AG09309 (cell line): ENCODE measurements at regions not wholly inside any gene's neighbourhood (a gene's known extent, or its start where the extent isn't known, plus 50 kb on each side); places are given as distances from the start of the nearest gene placed in this dataset.

Experiments
- DNase-seq: peaks from one replicate; pipeline ENCODE4 v3.0.0-alpha.2; 2010; ENCODE audit warnings: low read depth
- H3K4me3 ChIP-seq: 2 replicates; pipeline ENCODE4 v1.5.1; 2011; ENCODE audit warnings: mild to moderate bottlenecking, low read depth, low read length, moderate library complexity; ENCODE audit not compliant: control insufficient read depth
- CTCF ChIP-seq: IDR thresholded peaks from 2 replicates; pipeline ENCODE4 v1.5.1; 2011; ENCODE audit warnings: mild to moderate bottlenecking, low read depth, low read length, inconsistent platforms; ENCODE audit not compliant: insufficient read depth, control insufficient read depth; ENCODE audit errors: missing control alignments

DNA sequence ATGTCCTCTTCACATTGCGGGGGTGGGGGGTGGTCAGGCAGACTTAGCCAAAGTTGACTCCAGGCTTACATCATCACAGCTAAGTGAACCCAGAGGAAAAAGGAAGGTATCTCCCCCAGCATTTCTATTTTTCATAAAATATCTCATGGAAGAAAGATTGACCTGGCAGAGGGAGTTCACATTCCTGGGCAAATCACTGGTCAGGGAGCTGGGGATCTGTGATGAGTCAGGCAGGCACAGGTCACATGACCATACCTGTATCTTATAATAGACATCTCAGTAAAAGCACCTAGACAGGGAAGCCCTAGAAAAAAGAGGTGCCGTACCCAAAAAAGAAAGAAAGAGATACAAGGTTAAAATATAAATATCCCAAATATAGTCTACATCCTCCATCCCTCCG lies 57.3 kb upstream of the WWC1 start:
- no peak for DNase-seq
- H3K4me3 ChIP-seq = no peak overlapping the region
- TF ChIP-seq CTCF = no peak

DNA sequence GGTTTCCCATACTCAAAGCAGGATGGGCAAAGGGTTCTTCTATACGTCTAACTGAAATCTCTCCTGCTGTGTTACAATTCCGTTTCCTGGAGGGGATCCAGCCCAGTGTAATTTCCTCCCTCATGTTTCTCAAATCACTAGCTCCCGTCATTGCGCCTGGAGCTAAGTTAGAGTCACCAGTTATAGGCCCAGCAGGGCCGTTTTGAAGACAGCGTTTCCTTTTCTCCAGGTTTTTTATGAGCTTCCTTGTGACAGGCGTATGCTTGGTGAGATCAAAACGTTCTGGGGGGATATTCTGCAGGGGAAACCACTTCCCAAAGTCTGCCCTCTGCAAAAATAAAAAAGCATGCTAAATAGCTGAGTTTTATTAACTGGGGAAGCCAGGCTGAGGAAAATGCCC lies 53.0 kb upstream of the WWC1 start:
- TF ChIP-seq CTCF = no peak
- no peak for DNase-seq
- H3K4me3 ChIP-seq = no peak overlapping the region

DNA sequence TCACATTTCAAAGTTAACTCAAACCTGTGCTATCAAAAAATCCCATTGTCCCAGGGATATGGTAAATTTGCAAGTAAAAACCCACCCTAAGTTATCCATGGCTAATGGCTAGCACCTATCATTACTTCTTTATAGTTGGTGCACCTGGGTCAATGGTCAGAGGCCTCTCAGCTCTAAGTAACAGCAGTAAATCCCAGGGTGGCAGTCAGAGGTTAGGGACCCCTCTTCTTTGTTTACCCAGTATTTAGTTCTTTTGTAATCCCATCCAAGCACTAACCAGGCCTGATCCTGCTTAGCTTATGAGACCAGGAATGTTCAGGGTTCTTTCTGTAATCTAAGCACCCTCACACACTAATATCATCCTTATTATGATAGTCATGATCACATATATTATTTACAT lies 52.1 kb upstream of the WWC1 start:
- H3K4me3 ChIP-seq = no peak overlapping the region
- no peak for DNase-seq
- TF ChIP-seq CTCF = no peak
